IMR-90 (cell line): ENCODE measurements at regions not wholly inside any gene's neighbourhood (a gene's known extent, or its start where the extent isn't known, plus 50 kb on each side); places are given as distances from the start of the nearest gene placed in this dataset.

ENCODE experiments used
- ATAC-seq: fragments of 200-7000 bp; cut with Tn5 transposase; 2 replicates; pipeline ENCODE4 v1.9.1; 2020; ENCODE audit warnings: low read depth, mild to moderate bottlenecking, moderate library complexity
- BruUV-seq: library from RNA; stranded (reverse); fragments of 400-500 nt; replicated peaks from 2 replicates; lab custom pipeline; 2021; lab: Mats Ljungman, UMichigan
- CTCF ChIA-PET: fragments of 300-600 bp; formaldehyde crosslinking; extraction: SDS; loops from one replicate; lab custom pipeline; 2021; ENCODE audit warnings: antibody characterized with exemption; lab: Yijun Ruan, JAX
- POLR2A ChIA-PET: fragments of 300-600 bp; sonication (Branson Sonifier 250); formaldehyde crosslinking; loops from one replicate; lab custom pipeline; 2022; ENCODE audit warnings: antibody characterized with exemption; ENCODE audit not compliant: unreplicated experiment; lab: Charles Lee
- DNase-seq: peaks from one replicate; pipeline ENCODE4 v3.0.0; 2013
- H2AFZ ChIP-seq: replicated peaks from 2 replicates; pipeline ENCODE3; 2013; ENCODE audit warnings: low read length, mild to moderate bottlenecking; ENCODE audit not compliant: poor library complexity
- H2AK5ac ChIP-seq: 2 replicates; pipeline ENCODE4 v1.6.1; 2013; ENCODE audit warnings: low read depth, low read length, inconsistent platforms
- H2AK9ac ChIP-seq: replicated peaks from 2 replicates; pipeline ENCODE3; 2013; ENCODE audit warnings: mild to moderate bottlenecking, low read depth, low read length, moderate library complexity; ENCODE audit not compliant: poor library complexity
- H2BK120ac ChIP-seq: 2 replicates; pipeline ENCODE4 v1.6.1; 2013; ENCODE audit warnings: low read depth, low read length, inconsistent platforms
- H2BK15ac ChIP-seq: 3 replicates; pipeline ENCODE4 v1.6.1; 2013; ENCODE audit warnings: low read depth, low read length, inconsistent platforms
- H2BK20ac ChIP-seq: 2 replicates; pipeline ENCODE4 v1.6.1; 2013; ENCODE audit warnings: low read depth, mild to moderate bottlenecking, inconsistent platforms, low read length, moderate library complexity
- H2BK5ac ChIP-seq: 2 replicates; pipeline ENCODE4 v1.6.1; 2013; ENCODE audit warnings: mild to moderate bottlenecking, low read depth, low read length, inconsistent platforms; ENCODE audit not compliant: poor library complexity, severe bottlenecking
- H3K14ac ChIP-seq: replicated peaks from 2 replicates; pipeline ENCODE4 v1.6.1; 2013; ENCODE audit warnings: low read depth, low read length, inconsistent platforms
- H3K18ac ChIP-seq: 2 replicates; pipeline ENCODE4 v1.6.1; 2013; ENCODE audit warnings: low read depth, low read length, control low read depth
- H3K23ac ChIP-seq: 2 replicates; pipeline ENCODE4 v1.6.1; 2013; ENCODE audit warnings: low read depth, low read length, inconsistent platforms
- H3K27ac ChIP-seq: 2 replicates; pipeline ENCODE4 v1.5.1; 2013; ENCODE audit warnings: mild to moderate bottlenecking, control low read depth, low read length; ENCODE audit not compliant: insufficient read depth
- H3K27me3 ChIP-seq: 2 replicates; pipeline ENCODE4 v1.6.1; 2013; ENCODE audit warnings: low read length; ENCODE audit not compliant: control insufficient read depth, insufficient read depth
- H3K36me3 ChIP-seq: 2 replicates; pipeline ENCODE4 v1.6.1; 2013; ENCODE audit warnings: low read length, mixed read lengths; ENCODE audit not compliant: control insufficient read depth, insufficient read depth
- H3K4ac ChIP-seq: 2 replicates; pipeline ENCODE4 v1.6.1; 2013; ENCODE audit warnings: low read depth, low read length, inconsistent platforms
- H3K4me1 ChIP-seq: 2 replicates; pipeline ENCODE4 v1.6.1; 2013; ENCODE audit warnings: low read length, mixed read lengths; ENCODE audit not compliant: control insufficient read depth, insufficient read depth
- H3K4me2 ChIP-seq: 2 replicates; pipeline ENCODE4 v1.6.1; 2013; ENCODE audit warnings: low read depth, mild to moderate bottlenecking, control low read depth, low read length, moderate library complexity
- H3K4me3 ChIP-seq: 2 replicates; pipeline ENCODE4 v1.5.1; 2013; ENCODE audit warnings: low read depth, mild to moderate bottlenecking, control low read depth, low read length, moderate library complexity; ENCODE audit not compliant: insufficient read depth
- H3K56ac ChIP-seq: 2 replicates; pipeline ENCODE4 v1.6.1; 2013; ENCODE audit warnings: low read length, inconsistent platforms; ENCODE audit not compliant: insufficient read depth; ENCODE audit errors: extremely low read depth
- H3K79me1 ChIP-seq, 2 experiments: 2 replicates each; pipeline ENCODE4 v1.6.1; 2013; ENCODE audit warnings: low read length in 2 of 2, inconsistent platforms in 1 of 2, low read depth in 1 of 2
- H3K9ac ChIP-seq: 2 replicates; pipeline ENCODE4 v1.6.1; 2013; ENCODE audit warnings: low read depth, low read length, control low read depth
- H3K9me1 ChIP-seq: 2 replicates; pipeline ENCODE4 v1.6.1; 2013; ENCODE audit warnings: low read length, inconsistent platforms; ENCODE audit not compliant: insufficient read depth
- H3K9me3 ChIP-seq: 2 replicates; pipeline ENCODE4 v1.6.1; 2013; ENCODE audit warnings: low read length; ENCODE audit not compliant: control insufficient read depth, insufficient read depth
- H4K20me1 ChIP-seq: 2 replicates; pipeline ENCODE4 v1.6.1; 2013; ENCODE audit warnings: low read length, inconsistent platforms; ENCODE audit not compliant: insufficient read depth
- H4K5ac ChIP-seq: 2 replicates; pipeline ENCODE4 v1.6.1; 2013; ENCODE audit warnings: mild to moderate bottlenecking, low read depth, low read length, control low read depth
- H4K8ac ChIP-seq, 2 experiments: 2 replicates each; pipeline ENCODE4 v1.6.1; 2013; ENCODE audit warnings: low read depth in 2 of 2, low read length in 2 of 2, control low read depth in 1 of 2, inconsistent platforms in 1 of 2
- H4K91ac ChIP-seq: 2 replicates; pipeline ENCODE4 v1.6.1; 2013; ENCODE audit warnings: low read depth, low read length, inconsistent platforms; ENCODE audit not compliant: insufficient read depth
- BHLHE40 ChIP-seq: fragments of 150-350 bp; IDR thresholded peaks from 2 replicates; pipeline ENCODE4 v1.6.1; 2016; ENCODE audit warnings: mild to moderate bottlenecking, low read depth, low read length
- ELK1 ChIP-seq: fragments of 150-350 bp; IDR thresholded peaks from 2 replicates; pipeline ENCODE4 v1.6.1; 2016; ENCODE audit warnings: low read depth, mild to moderate bottlenecking, low read length, moderate library complexity, borderline replicate concordance
- FOS ChIP-seq: fragments of 150-350 bp; IDR thresholded peaks from 2 replicates; pipeline ENCODE4 v1.6.1; 2016; ENCODE audit warnings: low read depth, low read length
- MAFK ChIP-seq: IDR thresholded peaks from 2 replicates; pipeline ENCODE4 v1.6.1; 2012; ENCODE audit warnings: low read depth, low read length, improper control_type of control experiment
- MAZ ChIP-seq: IDR thresholded peaks from 2 replicates; pipeline ENCODE4 v1.6.1; 2012; ENCODE audit warnings: low read depth, mild to moderate bottlenecking, low read length, improper control_type of control experiment, moderate library complexity, borderline replicate concordance
- MXI1 ChIP-seq: IDR thresholded peaks from 2 replicates; pipeline ENCODE4 v1.6.1; 2012; ENCODE audit warnings: low read depth, mild to moderate bottlenecking, low read length, moderate library complexity, borderline replicate concordance
- NFE2L2 ChIP-seq: fragments of 150-350 bp; IDR thresholded peaks from 2 replicates; pipeline ENCODE4 v1.6.1; 2016; ENCODE audit warnings: low read depth, mild to moderate bottlenecking, low read length
- POLR2A ChIP-seq: IDR thresholded peaks from 2 replicates; pipeline ENCODE4 v1.6.1; 2012; ENCODE audit warnings: mild to moderate bottlenecking, low read depth, low read length
- RAD21 ChIP-seq: IDR thresholded peaks from 2 replicates; pipeline ENCODE4 v1.6.1; 2012; ENCODE audit warnings: low read length, improper control_type of control experiment
- RCOR1 ChIP-seq: IDR thresholded peaks from 2 replicates; pipeline ENCODE4 v1.6.1; 2012; ENCODE audit warnings: mild to moderate bottlenecking, low read length, improper control_type of control experiment; ENCODE audit not compliant: insufficient replicate concordance
- RFX5 ChIP-seq: IDR thresholded peaks from 2 replicates; pipeline ENCODE4 v1.8.0; 2012; ENCODE audit warnings: low read depth, mild to moderate bottlenecking, low read length, moderate library complexity
- SMC3 ChIP-seq: fragments of 150-350 bp; IDR thresholded peaks from 2 replicates; pipeline ENCODE4 v1.6.1; 2016; ENCODE audit warnings: low read depth, mild to moderate bottlenecking, antibody characterized with exemption, low read length, moderate library complexity
- WGBS, 2 experiments: methylation state at CpG; one replicate each; pipeline versions ENCODE4 v1.1.5 to v1.1.7; 2013; ENCODE audit warnings: missing lambda C conversion rate in 2 of 2; ENCODE audit not compliant: insufficient read length in 1 of 2; ENCODE audit errors: extremely low coverage in 2 of 2; 5-methylcytosine and 5-hydroxymethylcytosine counted together
- dilution Hi-C: fragments of 300-500 bp; cut with HindIII; formaldehyde crosslinking; loops from one replicate; pipeline ENCODE4 v1.14.3; 2018; ENCODE audit warnings: low sequenced_read_pairs; ENCODE audit not compliant: unreplicated experiment
- in situ Hi-C: fragments of 300-500 bp; cut with MboI; formaldehyde crosslinking; loops from 3 replicates; pipeline ENCODE4 v1.14.3; 2019; ENCODE audit warnings: low sequenced_read_pairs, inconsistent platforms, mixed read lengths
- intact Hi-C: fragments of 100-400 bp; cut with micrococcal nuclease; formaldehyde crosslinking; loops from 2 replicates; pipeline ENCODE4 v1.10.0; 2022
- TF ChIP-seq, protein P1 (sequence below): fragments of 150-350 bp; IDR thresholded peaks from 2 replicates; pipeline ENCODE4 v1.6.1; 2017; ENCODE audit warnings: mild to moderate bottlenecking, antibody characterized with exemption, low read length, low read depth

DNA sequence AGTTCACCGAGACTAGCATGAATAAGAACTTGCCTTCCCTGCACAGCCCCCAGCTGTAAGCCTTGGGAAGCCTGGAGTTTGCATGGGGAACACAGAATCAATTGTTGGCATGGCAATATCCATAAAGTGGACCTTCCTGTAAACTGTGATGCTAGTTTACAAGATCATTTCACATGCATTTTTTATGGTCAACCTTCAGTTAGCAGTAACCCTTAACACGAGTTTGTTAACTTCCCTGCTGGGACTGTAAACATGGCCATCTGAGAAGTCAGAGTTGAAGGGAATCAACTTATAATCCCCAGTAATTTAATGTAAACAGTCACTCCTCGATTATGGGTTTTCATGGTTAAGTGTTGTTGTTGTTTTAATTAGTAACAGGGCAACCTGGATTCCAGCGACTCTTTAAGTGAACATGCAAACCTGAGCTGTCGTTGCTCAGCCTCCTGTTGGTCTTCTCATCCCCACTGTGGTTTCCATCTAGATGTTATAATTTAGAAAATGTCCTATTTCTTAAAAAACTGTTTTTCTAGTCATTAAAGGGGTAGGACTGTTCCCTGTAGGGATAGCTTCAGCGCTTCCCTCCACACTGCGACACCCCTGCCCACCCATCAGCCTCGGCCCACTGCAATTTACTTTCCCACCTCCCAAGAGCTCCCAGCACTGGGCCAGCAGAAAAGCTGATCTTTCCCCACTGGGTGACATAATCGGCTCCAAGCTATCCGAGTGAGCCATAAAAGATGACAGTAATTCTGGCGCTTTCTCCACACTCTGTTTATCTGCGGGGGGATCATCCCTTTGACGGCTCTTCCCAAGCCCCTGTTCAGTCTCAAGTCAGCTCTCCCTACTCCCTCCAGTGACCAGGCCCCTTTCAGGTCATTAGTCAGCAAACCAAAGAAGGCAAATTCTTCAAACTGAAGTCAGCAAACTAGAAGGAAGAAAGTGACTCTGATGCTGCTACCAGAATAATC is 107.6 kb upstream of the IPO9 start:
- ATAC-seq (peak; percentile 34), DNase-seq (peak; percentile 83)
- Histone ChIP-seq H2BK5ac (peak overlapping the region; percentile 86), H2BK15ac (peak overlapping the region; percentile 31; the same call in 2 of the 3 replicates), H3K4me3 (no peak overlapping the region), H3K27me3 (no peaks in the 10 kb centered on the region), H3K79me1 (peaks cover 41 to 98% of the 10 kb centered on the region in 2 experiments), H4K5ac (peak overlapping the region; percentile 43), H3K9ac (0 out of 2 replicates have a peak overlapping the region, but pooled peaks have one; percentile 6), H4K91ac (peak overlapping the region; percentile 34), H3K36me3 (peaks cover 18% of the 10 kb centered on the region), H3K4me1 (peaks cover 32% of the 10 kb centered on the region), H2AK5ac (peak overlapping the region; percentile 71), H3K4me2 (peak overlapping the region; percentile 7), H3K23ac (peak overlapping the region; percentile 39; the same call in 1 of the 2 replicates), H3K27ac (peak overlapping the region; percentile 88), H4K8ac (peak overlapping the region; percentile 8 to 63; a peak in 3 of 4 replicates), H2AK9ac (peak overlapping the region; percentile 25), H3K9me1 (peaks cover 62% of the 10 kb centered on the region), H3K56ac (peak overlapping the region; percentile 52), H3K18ac (peak overlapping the region; percentile 59), H3K14ac (peak overlapping the region; percentile 51), H2BK20ac (peak overlapping the region; percentile 47; the same call in 1 of the 2 replicates), H2AFZ (peak overlapping the region; percentile 15), H4K20me1 (peaks cover 50% of the 10 kb centered on the region; the same call in 1 of the 2 replicates), H3K9me3 (no peaks in the 10 kb centered on the region), H3K4ac (peak overlapping the region; percentile 66), H2BK120ac (peak overlapping the region; percentile 71)
- ChIA-PET CTCF (interaction anchor here (0.6 to 1.1 kb wide), 2 partner anchors 50 to 72 kb away, joined by 3 read pairs; no protein-coding TSS in a partner anchor), POLR2A (interaction anchor here (0.5 kb wide), 1 partner anchor 144 kb away, joined by 11 read pairs; no protein-coding TSS in a partner anchor)
- in situ Hi-C loops (no loop called here), dilution Hi-C loops (no loop called here), intact Hi-C loops (loop anchor here (1.0 kb wide), 1 partner anchor 8 kb away; no protein-coding TSS in a partner anchor)
- WGBS, 2 experiments: 43% methylated on average over 1 of the region's 13 CpGs; no CpG with 5 or more reads in 1 of the 2 experiments
- no TSS peak for BruUV-seq
- TF ChIP-seq MAZ (peak; percentile 48; the same call in 1 of the 2 replicates), NFE2L2 (peak; percentile 47), MXI1 (no peak), RCOR1 (no peak), RAD21 (no peak; the same call in 1 of the 2 replicates), SMC3 (no peak), MAFK (peak; percentile 72), BHLHE40 (no peak), FOS (peak; percentile 29; the same call in 1 of the 2 replicates), POLR2A (no peak), RFX5 (no peak), ELK1 (no peak)
- TF ChIP-seq, protein P1, sequence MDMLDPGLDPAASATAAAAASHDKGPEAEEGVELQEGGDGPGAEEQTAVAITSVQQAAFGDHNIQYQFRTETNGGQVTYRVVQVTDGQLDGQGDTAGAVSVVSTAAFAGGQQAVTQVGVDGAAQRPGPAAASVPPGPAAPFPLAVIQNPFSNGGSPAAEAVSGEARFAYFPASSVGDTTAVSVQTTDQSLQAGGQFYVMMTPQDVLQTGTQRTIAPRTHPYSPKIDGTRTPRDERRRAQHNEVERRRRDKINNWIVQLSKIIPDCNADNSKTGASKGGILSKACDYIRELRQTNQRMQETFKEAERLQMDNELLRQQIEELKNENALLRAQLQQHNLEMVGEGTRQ: no peak
